Mucosa of descending colon (tissue), 3 donors: ENCODE measurements at regions not wholly inside any gene's neighbourhood (a gene's known extent, or its start where the extent isn't known, plus 50 kb on each side); places are given as distances from the start of the nearest gene placed in this dataset.

Experiments used
- ATAC-seq: fragments of 200-7000 bp; cut with Tn5 transposase; one replicate; pipeline ENCODE4 v1.9.1; 2020; ENCODE audit warnings: mild to moderate bottlenecking, moderate library complexity
- DNase-seq, 3 donors: peaks; one replicate each; pipeline ENCODE4 v3.0.0-alpha.2; 2020
- H3K36me3 ChIP-seq: fragments of 200-600 bp; one replicate; pipeline ENCODE4 v1.8.0; 2021; ENCODE audit warnings: low read depth, mild to moderate bottlenecking
- H3K4me1 ChIP-seq: fragments of 200-600 bp; one replicate; pipeline ENCODE4 v1.8.0; 2021; ENCODE audit warnings: low read depth, mild to moderate bottlenecking
- H3K4me3 ChIP-seq: fragments of 200-600 bp; one replicate; pipeline ENCODE4 v1.8.0; 2021; ENCODE audit warnings: mild to moderate bottlenecking
- H3K9me3 ChIP-seq: fragments of 200-600 bp; one replicate; pipeline ENCODE4 v1.8.0; 2021; ENCODE audit warnings: mild to moderate bottlenecking
- CTCF ChIP-seq: fragments of 200-600 bp; IDR thresholded peaks from one replicate; pipeline ENCODE4 v1.8.0; 2022; ENCODE audit warnings: antibody characterized with exemption, mild to moderate bottlenecking
- intact Hi-C, 2 donors: fragments of 100-400 bp; cut with DNase I in 1 of 2; cut with micrococcal nuclease in 1 of 2; formaldehyde crosslinking; loops; one replicate each; pipeline versions ENCODE4 v1.11.0 to v1.11.1; 2022; cut with DNase I, micrococcal nuclease
- donor health status: DM: no; HTN: no; CAD: no; lungs with moderate emphysema.
- donor health status: DM: no; HTN: no; CAD: no.
- donor health status: DM: no; HTN: yes; CAD: no.

- H3K9me3 ChIP-seq: no peaks in the 10 kb centered on the region
- H3K4me3 ChIP-seq: no peak overlapping the region
- DNase-seq: no peak
- no peak for TF ChIP-seq CTCF
- no peak for ATAC-seq
- H3K36me3 ChIP-seq: no peaks in the 10 kb centered on the region
- intact Hi-C loops: no loop called here
- H3K4me1 ChIP-seq: no peaks in the 10 kb centered on the region
Measured at GRCh38 chr13:85742355-85742754, 56.9 kb downstream of the SLITRK6 start.

GRCh38 chr13:85741017-85741416, 58.2 kb downstream of the SLITRK6 start:
- H3K4me3 ChIP-seq: no peak overlapping the region
- TF ChIP-seq CTCF: no peak
- no peak for DNase-seq
- ATAC-seq: no peak
- intact Hi-C loops: no loop called here
- no peaks in the 10 kb centered on the region for H3K36me3 ChIP-seq
- H3K4me1 ChIP-seq: no peaks in the 10 kb centered on the region
- no peaks in the 10 kb centered on the region for H3K9me3 ChIP-seq

GRCh38 chr13:85738696-85739320, 60.4 kb downstream of the SLITRK6 start:
- DNase-seq: no peak
- Histone ChIP-seq H3K4me1 (no peaks in the 10 kb centered on the region), H3K9me3 (no peaks in the 10 kb centered on the region), H3K36me3 (no peaks in the 10 kb centered on the region), H3K4me3 (no peak overlapping the region)
- TF ChIP-seq CTCF: no peak
- no peak for ATAC-seq
- intact Hi-C loops: no loop called here

- TF ChIP-seq CTCF: no peak
- no peaks in the 10 kb centered on the region for H3K36me3 ChIP-seq
- ATAC-seq (no peak), DNase-seq (no peak)
- H3K4me3 ChIP-seq: no peak overlapping the region
- intact Hi-C loops: no loop called here
- no peaks in the 10 kb centered on the region for H3K9me3 ChIP-seq
- H3K4me1 ChIP-seq: no peaks in the 10 kb centered on the region
Measured at GRCh38 chr13:85737952-85738351, 61.3 kb downstream of the SLITRK6 start.

- H3K9me3 ChIP-seq: no peaks in the 10 kb centered on the region
- intact Hi-C loops: no loop called here
- TF ChIP-seq CTCF: no peak
- H3K4me3 ChIP-seq: no peak overlapping the region
- no peaks in the 10 kb centered on the region for H3K36me3 ChIP-seq
- peaks cover 5% of the 10 kb centered on the region for H3K4me1 ChIP-seq
- no peak for ATAC-seq
- no peak for DNase-seq
Measured at GRCh38 chr13:85729296-85729695, 69.9 kb downstream of the SLITRK6 start.

GRCh38 chr13:85728811-85729210, 70.4 kb downstream of the SLITRK6 start:
- Histone ChIP-seq H3K36me3 (no peaks in the 10 kb centered on the region), H3K4me3 (no peak overlapping the region), H3K4me1 (peaks cover 5% of the 10 kb centered on the region), H3K9me3 (no peaks in the 10 kb centered on the region)
- DNase-seq (no peak), ATAC-seq (no peak)
- no peak for TF ChIP-seq CTCF
- intact Hi-C loops: no loop called here
